Suppressor macrophage (primary cell): ENCODE measurements at regions not wholly inside any gene's neighbourhood (a gene's known extent, or its start where the extent isn't known, plus 50 kb on each side); places are given as distances from the start of the nearest gene placed in this dataset.
"Not testable (repeated sequence)": the region's sequence is repeated elsewhere in the genome, so short reads cannot be mapped to it uniquely, and the experiment has no call there.

ENCODE experiments used
- DNase-seq, 4 experiments: peaks; one replicate each; pipeline ENCODE4 v3.0.0-alpha.2; 2020 to 2022

- no peak for DNase-seq
Observed at GRCh38 chr5:98144116-98144515, 629.3 kb upstream of the RGMB start.

GRCh38 chr5:98144710-98145109 lies 628.8 kb upstream of the RGMB start:
- DNase-seq: no peak

DNA sequence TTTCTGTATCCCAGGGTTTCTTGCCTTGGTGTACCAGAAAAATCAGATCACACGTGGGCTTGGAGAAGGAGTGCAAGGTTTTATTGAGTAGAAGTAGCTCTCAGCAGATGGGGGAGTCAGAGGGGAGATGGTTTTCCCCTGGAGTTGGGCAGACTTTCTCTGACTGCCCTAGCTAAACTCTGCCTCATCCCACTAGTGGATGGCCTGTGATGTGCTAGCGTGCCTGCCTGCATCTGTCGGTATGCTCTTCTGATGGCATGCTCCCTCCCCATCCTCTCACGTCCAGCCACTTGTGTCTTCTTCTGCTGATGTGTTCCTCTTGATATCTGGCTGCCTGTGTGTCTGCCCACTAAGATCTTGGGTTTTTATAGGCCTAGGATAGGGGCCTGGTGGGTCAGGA lies 616.1 kb upstream of the RGMB start:
- DNase-seq: no peak

GRCh38 chr5:98158440-98158839 lies 615.0 kb upstream of the RGMB start:
- no peak for DNase-seq

- no peak for DNase-seq
Observed at GRCh38 chr5:98163796-98164493, 609.5 kb upstream of the RGMB start.

DNA sequence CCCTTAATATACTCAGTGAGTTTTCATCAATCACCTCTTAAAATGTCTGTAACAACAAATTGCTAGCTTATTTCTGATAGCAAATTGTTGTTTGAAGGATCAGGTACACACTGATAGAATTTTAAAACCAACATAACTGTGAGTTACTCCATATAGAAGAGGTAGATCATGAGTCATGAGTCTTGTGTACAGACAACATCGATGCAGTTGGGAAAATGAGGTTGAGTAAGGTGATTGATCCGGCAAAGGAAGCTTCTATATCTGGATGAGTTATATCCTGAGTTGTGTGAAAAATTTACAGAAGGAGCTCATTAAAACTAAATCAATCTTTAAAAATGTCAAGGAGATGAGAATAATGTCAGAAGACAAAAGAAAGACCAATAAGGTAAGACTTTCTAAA lies 604.6 kb upstream of the RGMB start:
- no peak for DNase-seq

- no peak for DNase-seq
Observed at GRCh38 chr5:98170994-98171393, 602.5 kb upstream of the RGMB start.

- no peak for DNase-seq
Observed at GRCh38 chr5:98173334-98173733, 600.1 kb upstream of the RGMB start.

- no peak for DNase-seq
Observed at GRCh38 chr5:98175474-98175873, 598.0 kb upstream of the RGMB start.

GRCh38 chr5:98179791-98180755 lies 593.4 kb upstream of the RGMB start:
- DNase-seq: no peak

DNA sequence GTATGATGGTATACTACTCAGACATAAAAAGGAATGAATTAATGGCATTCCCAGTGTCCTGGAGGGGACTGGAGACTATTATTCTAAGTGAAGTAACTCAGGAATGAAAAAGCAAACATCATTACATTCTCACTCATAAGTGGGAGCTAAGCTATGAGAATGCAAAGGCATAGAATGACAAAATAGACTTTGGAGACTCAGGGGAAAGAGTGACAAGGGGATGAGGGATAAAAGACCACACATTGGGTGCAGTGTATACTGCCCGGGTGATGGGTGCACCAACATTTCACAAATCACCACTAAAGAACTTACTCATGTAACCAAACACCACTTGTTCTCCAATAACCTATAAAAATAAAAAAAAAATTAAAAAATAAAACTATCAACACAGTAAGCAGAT lies 587.3 kb upstream of the RGMB start:
- no peak for DNase-seq

DNA sequence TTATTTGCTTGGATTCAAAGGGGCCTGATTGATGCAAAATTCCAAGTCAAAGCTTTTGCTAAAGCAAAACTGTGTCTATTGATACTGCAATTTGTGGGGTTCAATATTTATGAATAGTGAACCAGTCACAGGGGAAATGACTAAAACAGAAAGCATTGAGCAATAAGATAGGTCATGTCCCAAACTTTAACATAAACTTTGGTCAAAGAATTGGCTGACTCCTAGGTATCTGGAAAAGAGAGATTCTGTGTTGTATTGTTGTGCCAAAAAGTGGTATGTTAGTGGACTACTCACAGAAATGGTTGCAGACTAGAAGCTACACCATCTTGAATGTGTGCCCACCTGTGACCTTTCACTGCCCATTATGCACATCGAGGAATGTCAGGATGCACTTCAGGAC lies 585.5 kb upstream of the RGMB start:
- DNase-seq: no peak

DNA sequence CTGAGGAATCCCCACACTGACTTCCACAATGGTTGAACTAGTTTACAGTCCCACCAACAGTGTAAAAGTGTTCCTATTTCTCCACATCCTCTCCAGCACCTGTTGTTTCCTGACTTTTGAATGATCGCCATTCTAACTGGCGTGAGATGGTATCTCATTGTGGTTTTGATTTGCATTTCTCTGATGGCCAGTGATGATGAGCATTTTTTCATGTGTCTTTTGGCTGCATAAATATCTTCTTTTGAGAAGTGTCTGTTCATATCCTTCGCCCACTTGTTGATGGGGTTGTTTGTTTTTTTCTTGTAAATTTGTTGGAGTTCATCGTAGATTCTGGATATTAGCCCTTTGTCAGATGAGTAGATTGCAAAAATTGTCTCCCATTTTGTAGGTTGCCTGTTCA lies 583.1 kb upstream of the RGMB start:
- DNase-seq: not testable (repeated sequence)

GRCh38 chr5:98193921-98194760 lies 579.3 kb upstream of the RGMB start:
- DNase-seq: no peak

- DNase-seq: no peak
Observed at GRCh38 chr5:98200726-98201541, 572.5 kb upstream of the RGMB start.

DNA sequence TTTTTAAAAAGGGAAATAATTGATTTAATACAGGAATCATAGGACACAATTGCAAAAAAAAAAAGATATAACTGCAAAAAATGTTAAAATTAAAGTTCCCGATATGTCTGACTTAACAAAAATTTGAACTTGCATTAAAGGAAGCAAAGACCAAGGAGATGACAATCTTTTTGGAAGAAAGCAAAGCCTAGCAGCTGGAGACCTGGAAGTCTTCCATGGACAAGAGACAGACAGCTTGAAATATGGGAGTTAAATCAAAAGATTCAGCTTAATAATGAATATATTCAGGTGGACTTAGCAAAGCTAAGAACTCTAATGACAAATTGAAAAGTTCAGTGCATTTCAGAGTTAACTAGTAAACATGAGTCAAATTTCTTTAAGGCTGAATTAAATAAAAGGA lies 568.7 kb upstream of the RGMB start:
- DNase-seq: no peak

DNA sequence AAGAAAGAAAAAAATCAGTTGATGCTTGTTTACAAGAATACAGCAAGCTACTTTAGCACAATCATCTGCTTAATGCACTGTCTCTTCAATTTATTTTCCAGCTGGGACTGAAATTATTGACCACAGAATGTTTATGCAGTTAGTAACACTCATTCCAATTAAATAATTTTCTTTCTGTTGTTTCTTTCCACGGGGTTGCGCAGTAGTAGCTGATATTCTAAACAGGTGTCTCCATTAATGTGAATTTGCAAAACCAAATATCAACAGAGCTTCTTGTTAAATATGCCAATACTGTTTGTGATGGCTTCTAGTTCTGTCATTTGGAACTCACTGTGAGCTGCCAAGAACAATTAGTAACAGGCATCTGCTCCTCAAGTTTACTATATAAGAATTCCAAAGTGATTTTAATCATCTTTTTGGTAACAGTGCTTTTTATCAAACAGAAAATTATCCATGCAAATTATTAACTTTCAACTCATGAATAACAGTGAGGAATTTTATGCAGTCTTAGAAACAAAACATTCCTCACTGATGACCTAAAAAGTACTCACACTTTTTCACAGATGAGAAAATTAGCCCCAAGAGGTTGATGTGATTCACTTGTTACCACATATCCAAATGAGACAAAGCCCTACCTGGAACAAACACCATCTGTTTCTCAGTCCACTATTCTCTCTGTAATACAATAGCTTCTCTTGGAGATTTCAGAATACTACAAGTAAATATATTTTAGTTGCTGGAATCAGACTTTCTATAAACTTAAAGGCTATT lies 567.6 kb upstream of the RGMB start:
- DNase-seq: no peak

DNA sequence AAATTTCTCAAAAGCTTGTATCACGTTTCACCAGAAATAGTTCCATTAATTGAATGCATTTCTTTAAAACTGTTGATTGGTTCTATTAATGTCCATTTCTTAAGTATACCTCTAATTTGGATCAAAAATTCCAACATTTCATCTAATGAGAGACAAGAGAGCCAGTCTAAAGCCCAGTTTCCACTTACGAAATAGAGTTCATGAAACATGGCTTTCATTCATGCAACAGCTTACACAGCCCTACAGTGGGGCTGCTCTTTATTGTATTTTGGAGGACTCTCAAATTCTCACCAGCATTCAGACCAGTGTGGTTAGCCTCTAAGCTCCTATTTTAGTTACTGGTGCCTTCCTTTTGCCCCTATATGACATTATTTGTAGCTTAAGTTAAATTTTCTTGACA lies 566.9 kb upstream of the RGMB start:
- DNase-seq: no peak

DNA sequence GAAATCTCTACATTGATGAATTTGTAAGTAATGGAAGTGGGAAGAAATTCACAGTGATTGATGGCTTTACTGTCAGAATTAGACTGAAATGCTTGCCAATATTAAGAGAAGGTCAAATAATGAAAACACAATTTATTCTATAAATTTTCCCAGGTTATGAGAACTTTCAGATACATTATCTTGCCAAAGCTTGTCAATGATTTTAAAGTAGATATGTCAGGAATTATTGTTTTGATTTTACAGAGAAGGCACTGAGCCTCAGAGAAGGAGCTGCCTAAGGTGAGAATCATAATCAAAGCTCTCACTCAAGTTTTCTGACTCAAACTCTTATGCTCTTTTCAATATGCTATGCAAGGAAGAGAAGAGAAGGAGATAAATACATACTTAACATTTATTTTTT lies 564.0 kb upstream of the RGMB start:
- no peak for DNase-seq

DNA sequence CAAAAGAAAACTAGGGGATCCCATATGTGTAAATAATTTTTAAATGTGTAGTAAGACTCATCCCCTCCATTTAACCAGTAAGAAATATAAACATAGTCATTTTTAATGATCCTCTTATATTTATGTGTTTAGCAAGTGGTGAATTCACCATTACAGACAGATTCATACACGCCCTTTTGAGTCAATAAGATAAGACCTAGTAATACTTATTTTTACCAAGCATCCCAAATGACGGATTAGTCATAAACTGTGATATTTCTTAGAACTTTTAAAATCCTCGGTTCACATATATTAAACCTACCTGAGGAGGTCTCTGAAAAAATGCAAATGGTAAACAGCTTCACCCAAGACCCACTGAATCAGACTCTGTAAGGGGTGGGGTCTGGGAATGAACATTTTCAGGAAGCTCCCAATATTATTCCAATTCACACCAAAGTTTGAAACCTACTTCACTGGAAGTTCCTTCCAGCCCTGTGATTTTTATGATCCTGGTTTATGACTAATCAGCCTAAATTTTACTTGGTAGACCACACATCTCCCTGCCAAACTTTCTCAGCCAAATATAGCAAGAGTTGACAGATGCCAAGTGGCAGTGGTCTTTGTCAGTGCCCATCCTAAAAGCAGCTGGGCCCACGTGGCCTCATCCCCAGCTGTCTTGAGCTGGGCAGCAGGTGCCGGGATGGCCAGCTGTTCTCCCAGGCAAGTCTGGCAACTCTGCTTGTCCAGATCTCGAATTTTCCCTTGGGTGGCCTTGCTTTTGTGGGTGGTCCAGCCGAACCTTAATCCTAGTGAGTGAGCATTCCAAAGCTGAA lies 559.0 kb upstream of the RGMB start:
- DNase-seq: no peak

- no peak for DNase-seq
Observed at GRCh38 chr5:98217138-98217537, 556.3 kb upstream of the RGMB start.
